HG02610 (cell line): ENCODE measurements at regions not wholly inside any gene's neighbourhood (a gene's known extent, or its start where the extent isn't known, plus 50 kb on each side); places are given as distances from the start of the nearest gene placed in this dataset.
"Not testable (repeated sequence)": the region's sequence is repeated elsewhere in the genome, so short reads cannot be mapped to it uniquely, and the experiment has no call there.

ENCODE experiments used
- ATAC-seq: cut with Tn5 transposase; IDR thresholded peaks from one replicate; pipeline ENCODE4 v1.9.1; 2021; ENCODE audit warnings: mild to moderate bottlenecking, moderate library complexity; ENCODE audit not compliant: unreplicated experiment

DNA sequence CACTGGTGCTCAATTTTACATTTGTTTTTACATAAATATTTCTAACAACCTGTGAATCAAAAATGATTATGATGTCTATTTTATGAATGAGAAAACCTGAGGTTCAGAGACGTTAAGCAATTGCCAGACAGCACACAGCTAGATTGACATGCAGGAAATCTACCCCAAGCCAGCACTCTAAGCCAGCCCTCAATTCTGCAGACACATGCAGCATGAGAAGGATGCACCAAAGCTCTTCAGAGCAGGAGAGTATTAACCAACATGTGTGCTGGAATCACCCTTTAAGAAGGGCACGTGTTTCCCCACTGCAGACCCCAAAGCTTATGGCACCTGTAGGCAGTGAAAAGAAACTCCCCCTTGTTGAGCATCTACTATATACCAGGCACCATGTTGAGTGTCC is 126.1 kb upstream of the ARHGEF3 start:
- no peak for ATAC-seq

DNA sequence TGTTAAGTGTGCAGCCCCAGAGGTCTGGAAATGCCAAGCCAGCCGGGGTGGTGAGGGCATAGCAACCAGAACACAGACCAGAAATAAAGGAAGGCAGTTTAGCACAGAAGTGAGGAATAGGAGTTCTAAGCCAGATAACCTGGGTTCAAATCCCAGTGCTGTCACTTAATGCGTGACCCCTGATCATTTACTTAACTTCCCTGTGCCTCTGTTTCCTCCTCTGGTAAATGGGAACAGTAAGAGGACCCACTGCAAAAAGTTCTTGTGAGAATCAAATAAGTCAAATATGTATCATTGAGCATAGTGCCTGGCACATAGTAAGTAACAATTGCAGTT is 125.2 kb upstream of the ARHGEF3 start:
- ATAC-seq = no peak

DNA sequence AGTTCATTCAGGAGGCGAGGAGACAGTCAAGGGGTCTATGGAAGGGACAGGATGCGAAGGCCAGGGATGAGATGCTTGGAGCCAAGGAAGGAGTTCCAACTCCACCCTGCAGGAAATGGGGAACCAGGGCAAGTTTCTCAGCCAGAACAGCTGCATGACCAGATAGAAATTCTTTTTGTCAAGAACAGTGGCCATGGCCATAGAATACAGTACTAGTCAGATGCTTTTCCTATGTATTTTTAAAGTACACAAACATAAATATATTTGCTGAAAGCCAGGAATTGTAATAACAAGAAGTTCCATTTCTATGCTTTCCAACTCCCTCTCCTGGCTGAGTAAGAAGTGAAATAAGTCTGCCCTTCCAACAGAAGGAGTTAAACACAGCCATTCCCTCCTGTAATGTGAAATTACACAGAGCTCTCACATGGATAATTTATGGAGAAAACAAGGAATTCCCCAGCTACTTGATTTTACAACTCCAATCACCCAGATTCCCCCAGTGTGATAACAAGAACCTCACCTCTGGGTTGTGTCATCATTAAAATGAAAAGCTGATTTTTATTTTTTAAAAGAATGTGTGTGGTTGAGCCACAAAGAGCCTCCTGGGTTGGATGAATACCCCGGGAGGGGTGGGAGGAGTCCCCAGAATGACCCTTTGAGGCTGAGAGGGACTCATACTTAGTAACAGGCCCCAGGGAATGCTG is 124.6 kb upstream of the ARHGEF3 start:
- ATAC-seq = no peak

DNA sequence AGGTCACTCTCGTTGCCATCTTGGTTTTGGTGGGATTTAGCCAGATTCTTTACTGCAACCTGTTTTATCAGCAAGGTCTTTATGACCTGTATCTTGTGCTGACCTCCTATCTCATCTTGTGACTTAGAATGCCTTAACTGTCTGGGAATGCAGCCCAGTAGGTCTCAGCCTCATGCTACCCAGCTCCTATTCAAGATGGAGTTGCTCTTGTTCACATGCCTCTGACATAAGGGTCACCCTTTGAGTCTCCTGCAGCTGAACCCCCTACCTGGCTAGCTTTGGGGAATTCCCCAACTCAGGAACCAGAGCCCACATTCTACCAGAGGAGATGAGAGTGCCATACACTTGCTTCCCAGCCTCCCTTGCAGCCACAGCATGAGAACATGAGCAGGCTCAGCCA is 123.0 kb upstream of the ARHGEF3 start:
- ATAC-seq = not testable (repeated sequence)

DNA sequence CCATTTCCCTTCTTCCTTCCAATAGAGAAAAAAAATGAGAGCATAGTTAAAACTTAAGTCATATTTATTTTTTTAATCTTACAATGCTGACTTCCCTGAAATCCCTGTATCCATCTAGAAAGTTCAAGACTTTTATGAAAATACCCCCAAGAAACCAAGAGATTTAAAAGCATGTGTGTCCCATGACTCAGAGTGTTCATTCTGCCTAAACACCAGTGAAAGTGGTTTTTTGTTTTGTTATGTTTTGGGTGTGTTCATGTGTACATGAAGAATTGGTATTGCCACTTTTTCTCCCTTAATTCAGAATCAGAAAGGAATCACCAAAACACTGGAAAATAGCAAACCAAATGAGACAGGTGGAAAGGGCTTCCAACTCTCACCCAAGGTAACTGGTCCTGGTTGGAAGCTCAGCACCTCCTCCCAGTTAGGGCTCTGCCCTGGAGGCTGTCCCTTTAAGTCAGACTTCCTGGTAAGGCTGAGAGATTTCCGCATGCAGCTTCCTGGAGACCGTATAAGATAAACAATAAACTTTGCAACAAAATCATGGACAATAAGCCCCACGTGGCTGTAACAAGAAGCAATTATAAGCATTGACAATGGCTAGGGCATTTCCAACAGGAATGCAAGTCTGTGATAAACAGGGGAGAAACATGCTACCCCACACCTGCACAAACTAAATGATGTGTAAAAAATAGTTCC is 121.9 kb upstream of the ARHGEF3 start:
- ATAC-seq = no peak

DNA sequence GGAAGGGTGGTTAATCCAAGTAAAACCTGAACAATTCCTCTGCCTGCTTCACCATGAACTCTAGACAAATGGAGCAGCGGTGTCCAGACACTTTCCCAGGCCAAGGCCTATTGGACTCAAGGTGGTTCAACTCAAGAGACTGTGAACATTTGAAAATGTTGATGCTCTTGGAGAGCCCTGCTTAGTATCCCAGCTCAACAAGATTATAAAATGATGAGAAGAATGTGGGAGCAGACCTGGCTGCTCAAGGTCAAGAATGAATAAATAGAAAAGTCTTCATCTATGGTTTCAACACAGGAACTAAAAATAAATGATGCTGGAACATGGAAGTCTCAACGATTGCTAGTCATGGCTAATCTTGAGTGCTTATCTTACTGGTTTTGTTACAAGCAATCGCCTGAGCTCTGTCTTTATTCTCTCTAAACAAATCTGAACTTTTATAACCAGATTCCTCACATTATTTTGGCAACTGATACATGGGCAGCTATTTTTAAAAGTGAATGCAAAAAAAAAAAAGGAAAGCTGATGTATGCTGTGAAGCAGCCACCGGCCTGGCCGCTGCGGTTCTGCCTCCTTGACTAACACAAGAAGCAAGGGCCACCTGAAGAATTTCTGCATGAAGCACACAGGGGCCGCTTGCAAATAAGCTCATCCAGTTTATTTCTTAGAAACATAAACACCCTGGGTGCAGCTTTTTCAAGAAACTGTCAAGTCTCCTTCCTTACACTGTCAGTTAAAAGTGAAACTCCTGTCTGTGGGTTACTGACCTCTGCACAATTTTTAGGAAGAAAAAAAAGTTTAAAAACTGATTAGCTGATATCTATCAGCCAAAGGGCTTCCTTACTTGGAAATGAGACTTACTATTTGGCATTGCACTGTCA is 120.1 kb upstream of the ARHGEF3 start:
- no peak for ATAC-seq

DNA sequence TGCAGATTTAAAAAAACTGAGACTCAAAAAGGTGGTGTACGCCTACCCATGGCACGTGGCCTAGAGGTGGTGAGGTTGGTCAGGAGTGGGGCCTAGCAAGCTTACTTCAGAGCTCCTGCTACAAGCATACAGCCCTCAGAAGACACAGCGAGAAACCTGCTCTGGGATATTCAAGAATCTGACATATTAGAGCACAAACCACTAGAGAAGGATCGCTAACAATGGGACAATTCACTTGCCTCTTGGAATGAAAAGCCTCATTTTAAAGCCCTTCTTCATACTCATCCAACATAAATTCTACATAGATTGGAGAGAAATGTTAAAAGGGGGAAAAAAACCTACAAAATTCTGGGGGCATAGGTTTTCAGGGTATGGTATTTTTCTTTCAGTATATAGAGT is 118.0 kb upstream of the ARHGEF3 start:
- no peak for ATAC-seq

DNA sequence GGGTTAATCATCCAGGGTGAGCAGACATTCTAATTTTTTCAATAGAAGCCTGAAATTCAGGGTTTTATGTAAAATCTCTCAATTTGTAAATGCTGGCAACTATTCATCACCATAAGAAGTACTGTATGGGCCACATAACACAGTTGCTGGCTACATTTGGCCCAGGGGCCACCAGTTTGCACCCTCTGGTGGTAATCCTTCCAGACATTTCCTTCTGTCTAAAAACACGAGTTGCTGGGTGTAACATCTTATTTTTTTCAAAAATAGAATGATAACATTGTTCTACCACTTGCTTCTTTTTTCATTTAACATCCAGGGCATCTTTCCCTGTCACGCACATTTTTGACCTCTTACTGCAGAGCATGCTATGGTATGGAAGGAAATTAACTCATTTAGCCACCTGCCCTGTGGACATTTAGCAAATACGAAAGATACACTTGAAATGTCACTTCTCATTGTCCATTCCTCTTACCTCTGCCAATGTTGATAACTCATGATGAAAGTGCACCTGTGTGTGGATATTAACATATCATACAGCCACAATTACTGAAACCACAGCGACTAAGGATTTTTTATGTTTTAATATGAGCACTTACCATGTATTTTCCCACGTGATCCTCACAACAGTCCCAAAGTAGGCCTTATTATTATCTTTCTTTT is 117.5 kb upstream of the ARHGEF3 start:
- no peak for ATAC-seq

DNA sequence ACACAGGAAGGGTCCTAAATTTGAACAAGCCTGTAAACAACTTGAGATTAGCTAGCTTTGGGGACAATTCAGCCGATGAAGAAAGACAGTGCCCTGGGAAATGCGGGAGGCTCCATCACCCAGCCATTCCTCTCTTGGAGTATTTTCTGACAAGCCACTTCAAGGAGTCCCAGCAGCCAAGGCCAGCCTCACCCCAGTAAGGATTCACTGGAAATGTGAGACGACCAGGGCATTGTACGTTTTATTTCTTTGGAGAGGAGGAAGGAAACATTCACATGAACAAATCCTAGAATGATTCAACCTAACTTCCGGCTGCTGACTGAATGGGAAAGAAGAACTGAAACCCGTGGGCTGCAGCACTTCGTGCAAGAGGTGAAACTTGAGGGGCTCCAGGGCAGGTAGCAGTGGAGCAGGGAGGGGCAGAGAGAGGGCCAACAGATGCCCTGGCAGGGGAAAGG is 116.4 kb upstream of the ARHGEF3 start:
- ATAC-seq = peak; percentile 59

DNA sequence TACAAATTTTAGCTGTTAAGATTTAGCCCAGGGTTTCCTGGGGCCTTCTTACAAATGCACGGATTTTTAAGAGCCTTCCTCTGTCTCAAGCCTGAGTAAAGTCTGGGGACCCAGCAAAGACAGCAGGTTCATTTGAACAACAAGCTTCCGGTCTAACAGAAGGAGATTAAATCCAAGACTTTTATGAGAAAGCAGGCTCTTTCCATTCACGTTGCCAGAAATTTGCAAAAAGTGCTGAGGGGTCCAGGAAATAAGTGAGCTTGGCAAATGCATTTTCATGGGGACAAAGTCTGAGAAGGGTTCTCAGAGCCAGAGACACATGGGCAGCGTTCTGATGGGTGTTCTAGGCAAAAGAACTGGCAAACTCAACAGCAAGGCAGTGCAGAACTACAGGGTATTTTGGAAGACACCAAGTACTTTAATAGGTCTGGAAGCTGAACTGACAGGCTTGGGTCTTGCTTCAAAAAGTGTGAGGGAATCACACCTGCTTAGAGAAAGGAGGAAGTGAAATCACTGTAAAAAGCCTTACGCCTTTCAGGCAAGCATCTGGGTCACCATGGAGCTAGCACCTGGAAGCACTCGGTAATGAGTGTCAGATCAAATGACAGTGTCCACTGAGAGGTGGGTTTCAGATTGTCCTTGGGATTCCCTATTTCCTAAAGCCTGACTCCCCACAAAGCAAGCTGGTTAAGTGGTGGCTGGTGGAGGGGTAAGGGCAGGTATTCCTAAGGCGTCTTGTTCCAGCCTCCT is 115.8 kb upstream of the ARHGEF3 start:
- peak; percentile 73 for ATAC-seq

DNA sequence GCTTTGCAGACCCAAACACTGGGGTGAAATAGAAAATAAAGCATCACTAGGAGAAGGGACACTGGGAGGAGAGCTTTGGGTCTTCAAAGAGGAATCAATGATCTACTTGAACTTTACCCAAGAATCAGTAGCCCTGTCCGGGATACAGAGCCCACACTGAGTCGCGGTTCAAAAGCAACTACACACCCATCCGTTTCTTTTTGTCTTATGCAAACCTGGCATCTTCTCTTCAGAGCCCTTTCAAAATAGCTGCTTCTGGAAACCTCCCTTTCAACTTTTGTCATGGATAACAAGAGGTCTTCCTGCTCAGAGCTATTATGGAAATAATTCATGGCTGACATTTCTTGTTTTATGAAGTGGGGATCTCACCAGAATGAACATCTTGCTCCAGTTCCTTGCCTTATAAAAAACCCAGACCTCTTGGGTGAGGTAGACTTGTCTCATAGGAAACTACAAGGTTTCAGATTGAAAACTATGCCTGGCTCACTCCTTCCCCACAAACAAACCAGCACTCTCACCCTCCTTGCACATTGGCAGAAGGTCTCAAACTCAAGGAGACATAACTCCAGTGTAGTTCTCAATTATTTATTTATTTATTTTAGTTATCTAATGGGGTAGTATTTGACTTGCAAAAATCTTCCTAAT is 115.1 kb upstream of the ARHGEF3 start:
- ATAC-seq = no peak

DNA sequence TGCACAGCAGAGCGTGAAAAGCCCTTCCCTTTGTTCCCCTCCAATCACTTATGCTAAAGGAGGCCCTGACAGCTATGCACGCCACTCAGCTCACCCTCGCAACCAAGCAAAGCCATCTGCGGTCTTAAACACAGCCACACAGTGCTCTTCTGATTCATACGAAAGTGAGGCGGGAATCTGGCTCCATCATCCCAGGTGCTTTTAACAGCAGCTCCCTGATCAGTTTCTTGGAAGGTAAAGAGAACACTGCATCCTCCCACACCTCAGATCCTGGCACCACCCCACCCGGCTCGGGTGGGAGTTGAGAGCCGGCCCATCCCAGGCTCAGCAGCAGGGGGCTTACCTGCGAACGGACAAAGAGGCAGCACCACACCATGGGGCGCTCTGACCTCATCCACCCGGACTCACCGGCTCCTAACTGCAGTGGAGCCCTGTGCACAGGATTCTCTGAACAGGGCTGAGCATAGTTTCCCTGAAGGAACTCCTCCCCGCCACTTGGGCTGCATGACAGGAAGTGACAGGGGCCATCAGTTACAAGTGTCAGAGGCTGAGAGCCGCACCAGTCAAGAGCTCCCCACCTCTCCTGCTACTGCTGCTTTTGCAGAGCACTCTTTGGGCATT is 114.3 kb upstream of the ARHGEF3 start:
- ATAC-seq = peak; percentile 55

DNA sequence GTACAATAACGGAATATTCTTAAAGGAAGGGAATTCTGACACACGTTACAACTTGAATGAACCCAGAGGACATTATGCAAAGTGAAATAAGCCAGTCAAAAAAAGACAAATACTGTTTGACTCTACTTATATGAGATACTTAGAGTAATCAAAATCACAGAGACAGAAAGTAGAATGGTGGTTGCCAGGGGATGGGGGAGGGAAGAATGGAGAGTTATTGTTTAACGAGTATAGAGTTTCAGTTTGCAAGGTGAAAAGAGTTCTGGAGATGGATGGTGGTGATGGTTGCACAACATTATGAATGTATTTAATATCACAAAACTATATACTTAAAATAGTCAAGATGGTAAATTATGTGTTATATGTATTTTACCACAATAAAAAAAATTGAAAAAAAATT is 112.9 kb upstream of the ARHGEF3 start:
- no peak for ATAC-seq

DNA sequence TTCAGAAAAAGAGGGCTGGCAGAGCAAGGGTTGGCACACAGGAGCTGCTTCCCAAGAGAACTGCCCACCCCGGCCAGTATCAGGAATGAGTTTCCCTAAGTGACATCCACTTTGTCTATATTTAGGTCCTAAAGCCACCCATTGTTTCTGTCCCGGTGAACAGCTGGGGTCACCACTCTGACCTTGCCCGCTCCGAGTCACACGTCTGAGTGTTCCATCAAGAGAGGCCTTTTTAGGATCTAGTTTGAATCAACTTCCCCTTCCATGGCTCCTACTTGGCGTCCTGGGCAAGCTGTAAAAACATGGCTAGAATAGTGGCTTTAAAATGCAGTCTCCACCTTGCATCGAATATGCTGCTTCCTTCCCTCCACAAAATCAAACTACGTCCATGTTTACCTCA is 109.6 kb upstream of the ARHGEF3 start:
- ATAC-seq = no peak

DNA sequence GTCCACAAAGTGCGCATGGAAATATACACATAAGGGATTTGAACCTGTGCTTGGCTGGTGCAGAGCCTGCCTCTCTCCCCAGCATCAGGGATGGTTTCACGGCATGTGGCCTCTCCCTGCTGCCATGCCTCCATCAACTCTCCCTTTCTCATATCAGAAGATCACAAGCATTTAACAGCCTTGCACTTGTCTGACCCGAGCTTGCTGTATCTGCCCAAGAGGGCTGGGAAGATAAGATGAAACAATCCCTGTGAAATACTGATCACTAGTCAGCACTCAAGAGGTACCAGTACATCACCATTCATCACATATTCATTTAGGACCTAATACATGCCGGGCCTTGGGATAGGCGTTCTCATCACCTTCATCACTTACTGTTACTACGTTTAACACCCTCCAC is 107.6 kb upstream of the ARHGEF3 start:
- ATAC-seq = no peak

DNA sequence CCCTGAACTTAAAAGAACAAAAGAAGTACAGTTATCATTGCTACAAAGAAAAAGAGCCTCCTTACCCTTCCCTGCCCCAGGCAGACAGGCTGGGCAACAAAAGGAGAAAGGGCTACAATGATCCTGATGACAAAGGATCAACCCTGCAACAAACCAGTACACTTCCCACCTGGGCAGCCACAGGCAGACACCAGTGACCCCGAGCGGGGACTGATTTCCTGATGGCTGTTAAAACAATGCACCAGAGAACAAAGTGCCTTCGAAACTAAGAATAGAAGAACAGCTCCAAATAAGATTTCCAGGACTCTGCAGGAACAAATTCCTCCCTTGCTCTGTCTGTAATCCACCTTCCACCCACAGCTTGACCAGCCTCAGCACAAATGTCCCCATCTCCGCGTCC is 106.3 kb upstream of the ARHGEF3 start:
- no peak for ATAC-seq

DNA sequence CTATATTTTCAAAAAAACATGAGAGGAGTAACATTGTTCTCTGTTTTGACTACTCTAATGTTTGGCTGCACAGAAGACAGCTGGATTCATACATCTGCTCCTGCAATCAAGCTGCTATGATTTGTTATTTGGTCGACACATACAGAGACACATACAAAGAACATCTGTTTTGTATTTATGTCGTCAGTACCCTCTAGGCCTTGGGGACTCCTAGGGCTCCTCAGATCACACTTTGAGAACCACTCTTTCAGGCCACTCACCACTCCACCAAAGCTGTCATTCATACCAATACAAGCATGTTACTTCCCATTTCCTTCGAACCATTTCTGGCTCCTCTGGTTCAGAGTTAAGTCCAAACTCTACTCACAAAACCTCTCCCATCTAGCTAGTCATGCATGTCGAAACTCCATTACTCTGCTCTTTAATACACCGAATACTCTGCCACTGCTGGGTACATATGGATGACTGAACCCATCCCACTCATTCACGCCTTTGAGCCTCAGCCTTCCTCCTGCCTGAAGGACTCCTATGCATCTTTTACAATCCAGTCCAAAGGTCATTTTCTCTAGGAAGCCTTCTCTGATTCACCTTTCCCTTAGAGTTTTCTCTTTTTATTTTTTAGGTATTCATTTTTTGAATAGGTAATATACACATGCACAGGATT is 102.9 kb upstream of the ARHGEF3 start:
- ATAC-seq = no peak

DNA sequence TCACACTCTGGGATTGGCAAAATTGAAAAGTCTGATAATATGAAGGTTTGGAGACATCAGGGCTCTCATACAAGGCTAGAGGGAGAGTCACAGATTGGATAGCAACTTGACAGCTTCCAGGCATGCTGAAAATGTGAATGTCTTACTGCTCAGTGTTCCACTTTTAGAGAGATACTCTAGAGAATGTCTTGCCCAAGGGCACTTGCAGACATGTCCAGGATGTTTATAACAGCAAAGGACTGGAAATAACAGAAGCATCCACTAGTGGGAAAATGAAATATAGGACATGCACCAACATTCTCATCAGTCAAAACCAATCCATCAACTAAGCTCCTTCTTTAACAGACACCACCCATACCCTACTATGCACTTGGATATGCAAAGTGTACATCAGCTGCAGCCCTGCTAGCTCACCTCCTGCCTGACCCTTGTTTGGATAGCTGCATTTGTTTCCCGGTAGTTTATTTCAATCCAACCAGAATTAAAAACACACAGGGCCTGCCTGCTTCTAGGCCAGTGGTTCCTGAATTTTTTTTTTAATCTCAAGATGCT is 101.6 kb upstream of the ARHGEF3 start:
- ATAC-seq = no peak
